ENCODE measurements at regions not wholly inside any gene's neighbourhood (a gene's known extent, or its start where the extent isn't known, plus 50 kb on each side); places are given as distances from the start of the nearest gene placed in this dataset.

DNA sequence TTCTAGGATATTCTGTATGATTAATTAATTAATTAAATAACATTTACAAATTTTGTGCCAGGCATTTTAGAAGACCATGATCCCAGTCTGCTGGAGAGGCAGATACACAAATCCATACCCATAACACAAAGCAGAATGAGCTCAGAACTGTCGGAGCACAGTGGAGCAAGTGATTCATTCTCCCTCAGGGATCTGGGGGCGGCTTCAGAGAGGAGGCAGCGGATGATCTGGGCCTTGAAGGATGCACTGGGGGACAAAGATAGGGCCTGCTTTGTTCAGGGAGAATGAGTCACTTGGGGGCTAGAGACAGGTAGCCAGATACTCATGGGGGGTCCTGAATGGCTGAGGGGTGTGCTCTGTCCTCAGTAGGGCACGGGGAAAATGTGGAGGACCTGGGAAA, 50.9 kb upstream of the TRABD2B start:
- no peak for TF ChIP-seq SNAI2 (CRISPR knock-in tag; IDR thresholded peaks at IDR 0.05)
- TF ChIP-seq BACH2 (CRISPR knock-in tag; IDR thresholded peaks at IDR 0.05; ENCODE audit: borderline replicate concordance) = no peak
- TF ChIP-seq OSR1 (CRISPR knock-in tag; IDR thresholded peaks at IDR 0.05) = no peak
- TF ChIP-seq GLIS3 (CRISPR knock-in tag; IDR thresholded peaks at IDR 0.05) = no peak
- no peak for TF ChIP-seq RARB (CRISPR knock-in tag; IDR thresholded peaks at IDR 0.05)
- TF ChIP-seq TOX (CRISPR knock-in tag; IDR thresholded peaks at IDR 0.05; ENCODE audit: borderline replicate concordance) = no peak
- TF ChIP-seq, protein P1, sequence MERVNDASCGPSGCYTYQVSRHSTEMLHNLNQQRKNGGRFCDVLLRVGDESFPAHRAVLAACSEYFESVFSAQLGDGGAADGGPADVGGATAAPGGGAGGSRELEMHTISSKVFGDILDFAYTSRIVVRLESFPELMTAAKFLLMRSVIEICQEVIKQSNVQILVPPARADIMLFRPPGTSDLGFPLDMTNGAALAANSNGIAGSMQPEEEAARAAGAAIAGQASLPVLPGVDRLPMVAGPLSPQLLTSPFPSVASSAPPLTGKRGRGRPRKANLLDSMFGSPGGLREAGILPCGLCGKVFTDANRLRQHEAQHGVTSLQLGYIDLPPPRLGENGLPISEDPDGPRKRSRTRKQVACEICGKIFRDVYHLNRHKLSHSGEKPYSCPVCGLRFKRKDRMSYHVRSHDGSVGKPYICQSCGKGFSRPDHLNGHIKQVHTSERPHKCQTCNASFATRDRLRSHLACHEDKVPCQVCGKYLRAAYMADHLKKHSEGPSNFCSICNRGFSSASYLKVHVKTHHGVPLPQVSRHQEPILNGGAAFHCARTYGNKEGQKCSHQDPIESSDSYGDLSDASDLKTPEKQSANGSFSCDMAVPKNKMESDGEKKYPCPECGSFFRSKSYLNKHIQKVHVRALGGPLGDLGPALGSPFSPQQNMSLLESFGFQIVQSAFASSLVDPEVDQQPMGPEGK (CRISPR knock-in tag; IDR thresholded peaks at IDR 0.05; ENCODE audit: borderline replicate concordance) = no peak
- no peak for TF ChIP-seq ZFP3 (CRISPR knock-in tag; IDR thresholded peaks at IDR 0.05)
- TF ChIP-seq ZC3H10 (CRISPR knock-in tag; IDR thresholded peaks at IDR 0.05) = no peak
- no peak for TF ChIP-seq ISL1 (CRISPR knock-in tag; IDR thresholded peaks at IDR 0.05)
- TF ChIP-seq, protein P2, sequence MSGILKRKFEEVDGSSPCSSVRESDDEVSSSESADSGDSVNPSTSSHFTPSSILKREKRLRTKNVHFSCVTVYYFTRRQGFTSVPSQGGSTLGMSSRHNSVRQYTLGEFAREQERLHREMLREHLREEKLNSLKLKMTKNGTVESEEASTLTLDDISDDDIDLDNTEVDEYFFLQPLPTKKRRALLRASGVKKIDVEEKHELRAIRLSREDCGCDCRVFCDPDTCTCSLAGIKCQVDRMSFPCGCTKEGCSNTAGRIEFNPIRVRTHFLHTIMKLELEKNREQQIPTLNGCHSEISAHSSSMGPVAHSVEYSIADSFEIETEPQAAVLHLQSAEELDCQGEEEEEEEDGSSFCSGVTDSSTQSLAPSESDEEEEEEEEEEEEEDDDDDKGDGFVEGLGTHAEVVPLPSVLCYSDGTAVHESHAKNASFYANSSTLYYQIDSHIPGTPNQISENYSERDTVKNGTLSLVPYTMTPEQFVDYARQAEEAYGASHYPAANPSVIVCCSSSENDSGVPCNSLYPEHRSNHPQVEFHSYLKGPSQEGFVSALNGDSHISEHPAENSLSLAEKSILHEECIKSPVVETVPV (CRISPR knock-in tag; IDR thresholded peaks at IDR 0.05) = no peak
- TF ChIP-seq, protein P3, sequence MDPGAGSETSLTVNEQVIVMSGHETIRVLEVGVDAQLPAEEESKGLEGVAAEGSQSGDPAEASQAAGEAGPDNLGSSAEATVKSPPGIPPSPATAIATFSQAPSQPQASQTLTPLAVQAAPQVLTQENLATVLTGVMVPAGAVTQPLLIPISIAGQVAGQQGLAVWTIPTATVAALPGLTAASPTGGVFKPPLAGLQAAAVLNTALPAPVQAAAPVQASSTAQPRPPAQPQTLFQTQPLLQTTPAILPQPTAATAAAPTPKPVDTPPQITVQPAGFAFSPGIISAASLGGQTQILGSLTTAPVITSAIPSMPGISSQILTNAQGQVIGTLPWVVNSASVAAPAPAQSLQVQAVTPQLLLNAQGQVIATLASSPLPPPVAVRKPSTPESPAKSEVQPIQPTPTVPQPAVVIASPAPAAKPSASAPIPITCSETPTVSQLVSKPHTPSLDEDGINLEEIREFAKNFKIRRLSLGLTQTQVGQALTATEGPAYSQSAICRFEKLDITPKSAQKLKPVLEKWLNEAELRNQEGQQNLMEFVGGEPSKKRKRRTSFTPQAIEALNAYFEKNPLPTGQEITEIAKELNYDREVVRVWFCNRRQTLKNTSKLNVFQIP (CRISPR knock-in tag; IDR thresholded peaks at IDR 0.05; ENCODE audit: borderline replicate concordance, low read depth) = no peak
- no peak for TF ChIP-seq ESRRG (CRISPR knock-in tag; IDR thresholded peaks at IDR 0.05)
- TF ChIP-seq ZNF8 (CRISPR knock-in tag; IDR thresholded peaks at IDR 0.05) = no peak
- no peak for TF ChIP-seq ZNF70 (CRISPR knock-in tag; IDR thresholded peaks at IDR 0.05)
- no peak for TF ChIP-seq ARNTL (CRISPR knock-in tag; IDR thresholded peaks at IDR 0.05; ENCODE audit: borderline replicate concordance, low read depth)
- no peak for TF ChIP-seq ZNF565 (CRISPR knock-in tag; conservative IDR thresholded peaks at IDR 0.05; ENCODE audit: low read depth)
- no peak for TF ChIP-seq PPARA (CRISPR knock-in tag; IDR thresholded peaks at IDR 0.05; ENCODE audit: borderline replicate concordance)
- TF ChIP-seq TSHZ2 (CRISPR knock-in tag; IDR thresholded peaks at IDR 0.05) = no peak
- ATAC-seq = no peak

GRCh38 chr1:48047116-48047515, 49.9 kb upstream of the TRABD2B start:
- ATAC-seq = no peak
- no peak for TF ChIP-seq ZFP3 (CRISPR knock-in tag; IDR thresholded peaks at IDR 0.05)
- TF ChIP-seq SNAI2 (CRISPR knock-in tag; IDR thresholded peaks at IDR 0.05) = no peak
- no peak for TF ChIP-seq TCF4 (CRISPR knock-in tag; IDR thresholded peaks at IDR 0.05; ENCODE audit: borderline replicate concordance)
- TF ChIP-seq, protein P2 (CRISPR knock-in tag; IDR thresholded peaks at IDR 0.05) = no peak
- no peak for TF ChIP-seq BACH2 (CRISPR knock-in tag; IDR thresholded peaks at IDR 0.05; ENCODE audit: borderline replicate concordance)

All from SK-N-SH treated with all-trans-retinoic acid at 6 μM for 48 hours (cell line).